ENCODE measurements at regions not wholly inside any gene's neighbourhood (a gene's known extent, or its start where the extent isn't known, plus 50 kb on each side); places are given as distances from the start of the nearest gene placed in this dataset.

GRCh38 chr2:130264501-130264900, 66.3 kb upstream of the TUBA3E start:
- DNase-seq (ENCODE audit: low spot score) (no peak), ATAC-seq (ENCODE audit: low FRiP score) (no peak)
- TF ChIP-seq, protein P1, sequence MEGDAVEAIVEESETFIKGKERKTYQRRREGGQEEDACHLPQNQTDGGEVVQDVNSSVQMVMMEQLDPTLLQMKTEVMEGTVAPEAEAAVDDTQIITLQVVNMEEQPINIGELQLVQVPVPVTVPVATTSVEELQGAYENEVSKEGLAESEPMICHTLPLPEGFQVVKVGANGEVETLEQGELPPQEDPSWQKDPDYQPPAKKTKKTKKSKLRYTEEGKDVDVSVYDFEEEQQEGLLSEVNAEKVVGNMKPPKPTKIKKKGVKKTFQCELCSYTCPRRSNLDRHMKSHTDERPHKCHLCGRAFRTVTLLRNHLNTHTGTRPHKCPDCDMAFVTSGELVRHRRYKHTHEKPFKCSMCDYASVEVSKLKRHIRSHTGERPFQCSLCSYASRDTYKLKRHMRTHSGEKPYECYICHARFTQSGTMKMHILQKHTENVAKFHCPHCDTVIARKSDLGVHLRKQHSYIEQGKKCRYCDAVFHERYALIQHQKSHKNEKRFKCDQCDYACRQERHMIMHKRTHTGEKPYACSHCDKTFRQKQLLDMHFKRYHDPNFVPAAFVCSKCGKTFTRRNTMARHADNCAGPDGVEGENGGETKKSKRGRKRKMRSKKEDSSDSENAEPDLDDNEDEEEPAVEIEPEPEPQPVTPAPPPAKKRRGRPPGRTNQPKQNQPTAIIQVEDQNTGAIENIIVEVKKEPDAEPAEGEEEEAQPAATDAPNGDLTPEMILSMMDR (IDR thresholded peaks at IDR 0.05), result no peak

DNA sequence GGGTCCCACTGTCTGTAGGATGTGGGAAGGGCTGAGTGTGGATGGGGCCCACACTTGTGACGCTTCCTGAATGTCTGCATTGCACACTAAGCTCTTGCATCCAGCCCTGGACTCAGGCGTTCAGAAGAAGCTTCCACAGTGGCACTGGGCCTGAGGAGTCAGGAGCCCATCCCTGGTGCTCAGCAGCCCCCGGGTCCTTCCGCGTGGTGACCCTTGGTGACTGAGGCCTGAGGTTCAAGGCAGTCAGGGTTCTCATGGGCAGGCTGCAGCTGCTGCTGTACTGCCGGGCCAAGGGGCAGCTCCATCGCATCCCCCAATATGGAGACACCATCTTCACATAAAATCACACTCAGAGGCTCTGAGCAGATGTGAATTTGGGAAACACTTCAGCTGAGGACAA, 65.8 kb upstream of the TUBA3E start:
- TF ChIP-seq, protein P1 (IDR thresholded peaks at IDR 0.05), result no peak
- no peak for ATAC-seq (ENCODE audit: low FRiP score)
- no peak for DNase-seq (ENCODE audit: low spot score)

DNA sequence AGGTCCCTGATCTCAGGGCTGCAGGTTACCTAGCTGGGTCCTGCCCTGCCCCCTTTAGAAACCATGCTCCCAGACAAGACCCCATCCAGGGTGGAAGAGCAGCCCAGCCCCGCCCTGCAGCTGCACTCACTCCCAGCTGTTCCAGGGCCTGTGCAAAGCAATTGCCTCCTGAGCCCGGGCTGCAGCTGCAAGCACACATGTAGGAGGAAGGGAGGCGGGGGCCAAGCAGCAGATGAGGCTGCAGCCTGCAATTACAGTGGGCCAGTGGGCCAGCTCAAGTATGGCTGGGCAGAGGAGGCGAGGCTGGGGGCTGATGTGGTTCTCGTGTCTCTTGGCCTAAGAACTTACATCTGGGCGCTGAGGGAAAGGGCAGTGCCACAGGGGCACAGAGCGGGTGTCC, 65.4 kb upstream of the TUBA3E start:
- DNase-seq (ENCODE audit: low spot score), result no peak
- TF ChIP-seq, protein P1 (IDR thresholded peaks at IDR 0.05), result no peak
- no peak for ATAC-seq (ENCODE audit: low FRiP score)

DNA sequence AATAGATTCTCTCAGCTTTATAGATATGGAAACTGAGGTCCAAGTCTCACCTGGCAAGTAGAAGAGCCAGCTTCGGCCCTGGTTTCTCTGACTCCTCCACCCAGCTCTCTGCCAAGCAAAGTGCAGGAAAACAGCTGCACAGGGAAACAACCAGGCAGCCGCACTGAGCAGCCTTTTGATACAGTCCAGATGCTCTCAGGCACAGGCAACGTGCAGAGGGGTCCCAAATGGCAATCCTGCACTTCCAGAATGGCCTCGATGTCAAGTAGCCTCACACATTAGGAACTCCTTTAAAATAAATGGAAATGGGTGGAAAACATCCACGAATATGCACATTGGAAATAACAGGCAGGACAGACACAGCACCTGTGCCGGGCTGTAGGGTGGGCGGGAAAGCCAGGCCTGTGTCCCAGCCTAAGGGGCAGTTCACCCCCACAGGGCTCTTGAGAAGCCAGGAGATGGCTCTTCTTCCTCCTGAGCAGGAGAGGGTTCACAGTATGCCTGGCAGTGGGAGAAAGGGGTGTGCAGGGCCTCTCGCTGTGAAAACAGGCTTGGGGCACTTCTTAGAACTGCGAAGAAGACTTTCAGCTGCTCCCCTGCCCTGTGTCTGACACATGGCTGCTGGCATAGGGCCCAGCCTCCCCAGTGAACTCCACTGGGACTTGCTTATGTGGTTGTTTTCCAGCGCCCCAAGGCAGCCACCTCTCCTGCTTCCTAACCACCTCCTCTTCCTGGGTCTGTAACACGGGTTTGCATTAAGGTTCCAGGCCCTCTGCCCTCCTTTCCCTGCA, 63.9 kb upstream of the TUBA3E start:
- no peak for ATAC-seq (ENCODE audit: low FRiP score)
- DNase-seq (ENCODE audit: low spot score), result no peak
- TF ChIP-seq, protein P1 (IDR thresholded peaks at IDR 0.05), result no peak

- ATAC-seq (ENCODE audit: low FRiP score) (no peak), DNase-seq (ENCODE audit: low spot score) (no peak)
- TF ChIP-seq, protein P1 (IDR thresholded peaks at IDR 0.05), result no peak
These were observed 62.9 kb upstream of the TUBA3E start for GRCh38 chr2:130261099-130261498.

DNA sequence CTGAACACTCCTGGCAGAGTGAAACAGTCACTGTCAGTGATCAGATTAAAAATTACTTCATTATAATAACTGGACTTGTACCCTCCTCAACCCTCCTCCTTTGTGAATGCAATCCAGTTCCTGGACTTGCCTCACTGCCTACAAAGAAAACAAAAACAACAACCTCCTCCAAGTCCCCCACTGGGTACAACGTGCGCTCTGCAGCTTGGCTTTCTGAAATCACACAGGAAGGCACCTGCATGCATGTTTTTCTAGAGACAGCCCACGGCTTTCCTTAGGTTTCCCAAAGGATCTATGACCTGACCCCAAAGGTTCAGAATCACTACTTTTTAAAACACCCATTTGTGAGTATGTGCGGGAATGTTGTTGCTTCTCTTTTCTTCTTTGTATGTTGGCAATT, 61.4 kb upstream of the TUBA3E start:
- no peak for DNase-seq (ENCODE audit: low spot score)
- TF ChIP-seq, protein P1 (IDR thresholded peaks at IDR 0.05), result no peak
- no peak for ATAC-seq (ENCODE audit: low FRiP score)

- DNase-seq (ENCODE audit: low spot score), result no peak
- TF ChIP-seq, protein P1 (IDR thresholded peaks at IDR 0.05), result no peak
- ATAC-seq (ENCODE audit: low FRiP score), result no peak
These were observed 60.1 kb upstream of the TUBA3E start for GRCh38 chr2:130258356-130258755.

Data from omental fat pad (tissue), 3 donors.